B cell (primary cell): ENCODE measurements at regions not wholly inside any gene's neighbourhood (a gene's known extent, or its start where the extent isn't known, plus 50 kb on each side); places are given as distances from the start of the nearest gene placed in this dataset.

Experiments
- CTCF ChIP-seq: fragments of 200-600 bp; IDR thresholded peaks from one replicate; pipeline ENCODE4 v1.8.0; 2022; ENCODE audit warnings: antibody characterized with exemption, mild to moderate bottlenecking
- EZH2 ChIP-seq: IDR thresholded peaks from 2 replicates; pipeline ENCODE4 v1.6.1; 2012; ENCODE audit warnings: borderline replicate concordance, low read depth, mild to moderate bottlenecking, moderate library complexity, low read length; ENCODE audit not compliant: insufficient read depth, poor library complexity, severe bottlenecking

GRCh38 chr11:80082406-80082805 is 641.6 kb upstream of the TENM4 start:
- TF ChIP-seq CTCF = no peak
- no peak for TF ChIP-seq EZH2
